ENCODE measurements at regions not wholly inside any gene's neighbourhood (a gene's known extent, or its start where the extent isn't known, plus 50 kb on each side); places are given as distances from the start of the nearest gene placed in this dataset.

- no peak for FAIRE-seq
- DNase-seq = no peak
- WGBS, 3 donors = 71 to 74% (median 74%) methylated on average over 9 of the region's 9 CpGs
- no peaks in the 10 kb centered on the region for H3K9me3 ChIP-seq (ENCODE audit: control insufficient read depth in 2 of 2, insufficient read depth in 1 of 2, low read depth in 1 of 2, low read length in 1 of 2)
- peaks cover 0 to 2% (median 0%) of the 10 kb centered on the region in 3 donors for H3K27me3 ChIP-seq (ENCODE audit: control insufficient read depth in 3 of 3, insufficient read depth in 3 of 3, low read length in 3 of 3)
- H3K36me3 ChIP-seq (ENCODE audit: control insufficient read depth in 3 of 3, insufficient read depth in 2 of 3, low read depth in 1 of 3, low read length in 3 of 3) = no peaks in the 10 kb centered on the region
- no peak overlapping the region for H3K27ac ChIP-seq (ENCODE audit: low read depth in 1 of 3, low read length in 2 of 3)
- no peaks in the 10 kb centered on the region for H3K4me1 ChIP-seq (ENCODE audit: control insufficient read depth in 3 of 3, insufficient read depth in 2 of 3, low read depth in 1 of 3, low read length in 2 of 3)
- no peak overlapping the region for H3K4me3 ChIP-seq (ENCODE audit: low read depth in 1 of 3, low read length in 3 of 3)
Observed at GRCh38 chr7:131802195-131802864, 245.9 kb upstream of the PODXL start.

- Histone ChIP-seq H3K27me3 (ENCODE audit: control insufficient read depth in 3 of 3, insufficient read depth in 3 of 3, low read length in 3 of 3) (no peaks in the 10 kb centered on the region), H3K36me3 (ENCODE audit: control insufficient read depth in 3 of 3, insufficient read depth in 2 of 3, low read depth in 1 of 3, low read length in 3 of 3) (no peaks in the 10 kb centered on the region), H3K4me1 (ENCODE audit: control insufficient read depth in 3 of 3, insufficient read depth in 2 of 3, low read depth in 1 of 3, low read length in 2 of 3) (no peaks in the 10 kb centered on the region), H3K27ac (ENCODE audit: low read depth in 1 of 3, low read length in 2 of 3) (no peak overlapping the region), H3K4me3 (ENCODE audit: low read depth in 1 of 3, low read length in 3 of 3) (no peak overlapping the region), H3K9me3 (ENCODE audit: control insufficient read depth in 2 of 2, insufficient read depth in 1 of 2, low read depth in 1 of 2, low read length in 1 of 2) (no peaks in the 10 kb centered on the region)
- FAIRE-seq = no peak
- 55 to 74% (median 64%) methylated on average over 1 of the region's 1 CpG for WGBS, 3 donors
- no peak for DNase-seq
Observed at GRCh38 chr7:131800531-131800930, 244.1 kb upstream of the PODXL start.

GRCh38 chr7:131800008-131800407 is 243.6 kb upstream of the PODXL start:
- Histone ChIP-seq H3K4me1 (ENCODE audit: control insufficient read depth in 3 of 3, insufficient read depth in 2 of 3, low read depth in 1 of 3, low read length in 2 of 3) (no peaks in the 10 kb centered on the region), H3K4me3 (ENCODE audit: low read depth in 1 of 3, low read length in 3 of 3) (no peak overlapping the region), H3K27me3 (ENCODE audit: control insufficient read depth in 3 of 3, insufficient read depth in 3 of 3, low read length in 3 of 3) (no peaks in the 10 kb centered on the region), H3K9me3 (ENCODE audit: control insufficient read depth in 2 of 2, insufficient read depth in 1 of 2, low read depth in 1 of 2, low read length in 1 of 2) (no peaks in the 10 kb centered on the region), H3K27ac (ENCODE audit: low read depth in 1 of 3, low read length in 2 of 3) (no peak overlapping the region), H3K36me3 (ENCODE audit: control insufficient read depth in 3 of 3, insufficient read depth in 2 of 3, low read depth in 1 of 3, low read length in 3 of 3) (no peaks in the 10 kb centered on the region)
- WGBS, 3 donors = 74 to 80% (median 79%) methylated on average over 6 of the region's 6 CpGs
- DNase-seq (no peak), FAIRE-seq (no peak)

GRCh38 chr7:131797841-131798240 is 241.4 kb upstream of the PODXL start:
- H3K9me3 ChIP-seq (ENCODE audit: control insufficient read depth in 2 of 2, insufficient read depth in 1 of 2, low read depth in 1 of 2, low read length in 1 of 2) = no peaks in the 10 kb centered on the region
- FAIRE-seq = no peak
- no peaks in the 10 kb centered on the region for H3K4me1 ChIP-seq (ENCODE audit: control insufficient read depth in 3 of 3, insufficient read depth in 2 of 3, low read depth in 1 of 3, low read length in 2 of 3)
- WGBS, 3 donors = 65 to 82% (median 78%) methylated on average over 4 of the region's 4 CpGs
- H3K27me3 ChIP-seq (ENCODE audit: control insufficient read depth in 3 of 3, insufficient read depth in 3 of 3, low read length in 3 of 3) = no peaks in the 10 kb centered on the region
- H3K27ac ChIP-seq (ENCODE audit: low read depth in 1 of 3, low read length in 2 of 3) = no peak overlapping the region
- no peaks in the 10 kb centered on the region for H3K36me3 ChIP-seq (ENCODE audit: control insufficient read depth in 3 of 3, insufficient read depth in 2 of 3, low read depth in 1 of 3, low read length in 3 of 3)
- no peak overlapping the region for H3K4me3 ChIP-seq (ENCODE audit: low read depth in 1 of 3, low read length in 3 of 3)
- DNase-seq = no peak

- H3K36me3 ChIP-seq (ENCODE audit: control insufficient read depth in 3 of 3, insufficient read depth in 2 of 3, low read depth in 1 of 3, low read length in 3 of 3) = no peaks in the 10 kb centered on the region
- DNase-seq (no peak), FAIRE-seq (no peak)
- no peak overlapping the region for H3K4me3 ChIP-seq (ENCODE audit: low read depth in 1 of 3, low read length in 3 of 3)
- H3K4me1 ChIP-seq (ENCODE audit: control insufficient read depth in 3 of 3, insufficient read depth in 2 of 3, low read depth in 1 of 3, low read length in 2 of 3) = no peaks in the 10 kb centered on the region
- H3K27ac ChIP-seq (ENCODE audit: low read depth in 1 of 3, low read length in 2 of 3) = no peak overlapping the region
- no peaks in the 10 kb centered on the region for H3K9me3 ChIP-seq (ENCODE audit: control insufficient read depth in 2 of 2, insufficient read depth in 1 of 2, low read depth in 1 of 2, low read length in 1 of 2)
- H3K27me3 ChIP-seq (ENCODE audit: control insufficient read depth in 3 of 3, insufficient read depth in 3 of 3, low read length in 3 of 3) = peaks cover 0 to 4% (median 0%) of the 10 kb centered on the region in 3 donors
- WGBS, 3 donors = 80 to 91% (median 86%) methylated on average over 10 of the region's 10 CpGs
Observed at GRCh38 chr7:131795400-131795799, 239.0 kb upstream of the PODXL start.

GRCh38 chr7:131792311-131792710 is 235.9 kb upstream of the PODXL start:
- H3K9me3 ChIP-seq (ENCODE audit: control insufficient read depth in 2 of 2, insufficient read depth in 1 of 2, low read depth in 1 of 2, low read length in 1 of 2) = no peaks in the 10 kb centered on the region
- FAIRE-seq (no peak), DNase-seq (no peak)
- H3K4me3 ChIP-seq (ENCODE audit: low read depth in 1 of 3, low read length in 3 of 3) = no peak overlapping the region
- no peaks in the 10 kb centered on the region for H3K36me3 ChIP-seq (ENCODE audit: control insufficient read depth in 3 of 3, insufficient read depth in 2 of 3, low read depth in 1 of 3, low read length in 3 of 3)
- no peaks in the 10 kb centered on the region for H3K4me1 ChIP-seq (ENCODE audit: control insufficient read depth in 3 of 3, insufficient read depth in 2 of 3, low read depth in 1 of 3, low read length in 2 of 3)
- WGBS, 3 donors = 80 to 93% (median 88%) methylated on average over 3 of the region's 3 CpGs
- peaks cover 0 to 4% (median 0%) of the 10 kb centered on the region in 3 donors for H3K27me3 ChIP-seq (ENCODE audit: control insufficient read depth in 3 of 3, insufficient read depth in 3 of 3, low read length in 3 of 3)
- no peak overlapping the region for H3K27ac ChIP-seq (ENCODE audit: low read depth in 1 of 3, low read length in 2 of 3)

- FAIRE-seq = no peak
- 51 to 100% (median 91%) methylated on average over 1 of the region's 1 CpG for WGBS, 3 donors
- Histone ChIP-seq H3K27ac (ENCODE audit: low read depth in 1 of 3, low read length in 2 of 3) (no peak overlapping the region), H3K4me1 (ENCODE audit: control insufficient read depth in 3 of 3, insufficient read depth in 2 of 3, low read depth in 1 of 3, low read length in 2 of 3) (no peaks in the 10 kb centered on the region), H3K27me3 (ENCODE audit: control insufficient read depth in 3 of 3, insufficient read depth in 3 of 3, low read length in 3 of 3) (peaks cover 0 to 5% (median 0%) of the 10 kb centered on the region in 3 donors), H3K9me3 (ENCODE audit: control insufficient read depth in 2 of 2, insufficient read depth in 1 of 2, low read depth in 1 of 2, low read length in 1 of 2) (no peaks in the 10 kb centered on the region), H3K36me3 (ENCODE audit: control insufficient read depth in 3 of 3, insufficient read depth in 2 of 3, low read depth in 1 of 3, low read length in 3 of 3) (no peaks in the 10 kb centered on the region), H3K4me3 (ENCODE audit: low read depth in 1 of 3, low read length in 3 of 3) (no peak overlapping the region)
- DNase-seq = no peak
Observed at GRCh38 chr7:131787101-131787500, 230.7 kb upstream of the PODXL start.

GRCh38 chr7:131786204-131786603 is 229.8 kb upstream of the PODXL start:
- Histone ChIP-seq H3K9me3 (ENCODE audit: control insufficient read depth in 2 of 2, insufficient read depth in 1 of 2, low read depth in 1 of 2, low read length in 1 of 2) (no peaks in the 10 kb centered on the region), H3K27ac (ENCODE audit: low read depth in 1 of 3, low read length in 2 of 3) (no peak overlapping the region), H3K27me3 (ENCODE audit: control insufficient read depth in 3 of 3, insufficient read depth in 3 of 3, low read length in 3 of 3) (peaks cover 0 to 3% (median 0%) of the 10 kb centered on the region in 3 donors), H3K4me3 (ENCODE audit: low read depth in 1 of 3, low read length in 3 of 3) (no peak overlapping the region), H3K36me3 (ENCODE audit: control insufficient read depth in 3 of 3, insufficient read depth in 2 of 3, low read depth in 1 of 3, low read length in 3 of 3) (no peaks in the 10 kb centered on the region), H3K4me1 (ENCODE audit: control insufficient read depth in 3 of 3, insufficient read depth in 2 of 3, low read depth in 1 of 3, low read length in 2 of 3) (no peaks in the 10 kb centered on the region)
- WGBS, 3 donors = 37 to 50% (median 49%) methylated on average over 2 of the region's 2 CpGs
- DNase-seq = no peak
- FAIRE-seq = no peak

- H3K4me1 ChIP-seq (ENCODE audit: control insufficient read depth in 3 of 3, insufficient read depth in 2 of 3, low read depth in 1 of 3, low read length in 2 of 3) = no peaks in the 10 kb centered on the region
- H3K4me3 ChIP-seq (ENCODE audit: low read depth in 1 of 3, low read length in 3 of 3) = no peak overlapping the region
- DNase-seq = no peak
- peaks cover 0 to 2% (median 0%) of the 10 kb centered on the region in 3 donors for H3K27me3 ChIP-seq (ENCODE audit: control insufficient read depth in 3 of 3, insufficient read depth in 3 of 3, low read length in 3 of 3)
- no peak for FAIRE-seq
- 89 to 92% (median 91%) methylated on average over 2 of the region's 2 CpGs for WGBS, 3 donors
- H3K9me3 ChIP-seq (ENCODE audit: control insufficient read depth in 2 of 2, insufficient read depth in 1 of 2, low read depth in 1 of 2, low read length in 1 of 2) = no peaks in the 10 kb centered on the region
- no peaks in the 10 kb centered on the region for H3K36me3 ChIP-seq (ENCODE audit: control insufficient read depth in 3 of 3, insufficient read depth in 2 of 3, low read depth in 1 of 3, low read length in 3 of 3)
- no peak overlapping the region for H3K27ac ChIP-seq (ENCODE audit: low read depth in 1 of 3, low read length in 2 of 3)
Observed at GRCh38 chr7:131778601-131779000, 222.2 kb upstream of the PODXL start.

All from small intestine (tissue), 7 donors.